ENCODE measurements at regions not wholly inside any gene's neighbourhood (a gene's known extent, or its start where the extent isn't known, plus 50 kb on each side); places are given as distances from the start of the nearest gene placed in this dataset.
"Not testable (repeated sequence)": the region's sequence is repeated elsewhere in the genome, so short reads cannot be mapped to it uniquely, and the experiment has no call there.

GRCh38 chr12:131283191-131283861 lies 329.6 kb downstream of the ADGRD1 start:
- ATAC-seq (no peak), DNase-seq (peak in 1 of 2 donors; percentile 32)
- 78 to 89% (median 79%) methylated on average over 7 to 11 of the region's 11 CpGs for WGBS, 3 donors
- H3K4me1 ChIP-seq, result no peaks in the 10 kb centered on the region
- no peak overlapping the region for H3K27ac ChIP-seq
- H3K36me3 ChIP-seq (ENCODE audit: insufficient read depth in 1 of 2, low read depth in 1 of 2), result no peaks in the 10 kb centered on the region
- no peak overlapping the region for H3K4me3 ChIP-seq
- peaks cover 0 to 3% (median 0%) of the 10 kb centered on the region in 3 donors for H3K27me3 ChIP-seq (ENCODE audit: insufficient read depth in 3 of 3, low read length in 2 of 3)
- TF ChIP-seq CTCF (IDR thresholded peaks at IDR 0.05), result no peak
- no peaks in the 10 kb centered on the region for H3K9me3 ChIP-seq
- intact Hi-C loops (cut with DNase I), result no loop called here

DNA sequence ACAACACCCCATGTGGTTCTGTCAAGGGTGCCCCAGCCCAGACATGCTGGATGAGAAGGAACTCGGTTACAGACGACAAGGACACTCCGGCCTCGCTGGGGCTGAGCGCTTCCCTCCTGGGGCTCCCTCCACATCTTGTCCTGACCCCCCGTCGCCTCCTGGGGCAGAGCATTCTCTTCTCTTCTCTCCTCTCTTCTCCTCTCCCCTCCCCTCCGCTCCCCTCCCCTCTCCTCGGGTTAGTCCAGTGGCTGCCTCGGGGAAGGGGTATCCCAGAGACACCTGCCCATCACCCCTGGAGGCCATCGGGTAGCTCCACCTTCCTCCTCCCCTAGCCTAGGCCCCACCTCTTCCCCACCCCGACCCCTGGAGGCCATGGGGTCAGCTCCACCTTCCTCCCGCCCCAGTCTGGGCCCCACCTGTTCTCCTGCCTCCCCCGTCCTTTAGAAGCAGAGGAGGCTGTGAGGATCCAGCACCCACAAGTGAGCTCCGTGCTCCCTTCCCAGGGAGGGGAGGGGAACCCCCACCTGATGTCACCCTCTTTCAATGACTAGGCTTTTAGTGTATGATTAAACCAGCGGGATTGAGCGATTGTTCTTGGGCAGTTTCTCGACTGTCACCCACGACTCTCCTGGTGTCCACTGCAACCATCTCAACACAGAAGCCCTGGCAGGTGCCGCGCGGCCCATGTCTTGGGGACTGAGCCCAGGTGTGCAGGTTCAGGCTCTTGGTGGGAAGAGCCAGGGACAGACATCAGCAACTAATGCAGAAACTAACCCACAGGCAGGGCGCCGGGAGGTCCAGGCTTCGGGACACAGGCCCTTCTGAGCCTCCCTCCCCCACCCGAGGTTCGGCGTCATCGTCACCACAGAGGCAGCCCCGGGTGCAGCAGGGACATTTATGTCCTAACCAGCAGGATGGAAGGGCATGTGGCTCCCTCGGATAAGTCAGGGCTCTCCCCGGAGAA lies 330.4 kb downstream of the ADGRD1 start:
- WGBS, 3 donors, result 70 to 74% (median 73%) methylated on average over 27 to 31 of the region's 32 CpGs
- ATAC-seq; intact Hi-C loops (cut with DNase I); H3K36me3 ChIP-seq (ENCODE audit: insufficient read depth in 1 of 2, low read depth in 1 of 2); H3K4me1 ChIP-seq; H3K27me3 ChIP-seq (ENCODE audit: insufficient read depth in 3 of 3, low read length in 2 of 3); H3K9me3 ChIP-seq; H3K4me3 ChIP-seq; H3K27ac ChIP-seq: not testable (repeated sequence)
- peak in 1 of 2 donors; percentile 28 for DNase-seq

- H3K36me3 ChIP-seq (ENCODE audit: insufficient read depth in 1 of 2, low read depth in 1 of 2); H3K9me3 ChIP-seq; H3K4me3 ChIP-seq; H3K27ac ChIP-seq; ATAC-seq; H3K27me3 ChIP-seq (ENCODE audit: insufficient read depth in 3 of 3, low read length in 2 of 3); H3K4me1 ChIP-seq; intact Hi-C loops (cut with DNase I): not testable (repeated sequence)
- DNase-seq, result peak in 1 of 2 donors; percentile 21
- 30 to 43% (median 37%) methylated on average over 5 to 8 of the region's 9 CpGs for WGBS, 3 donors
Measured at GRCh38 chr12:131284954-131285904, 331.5 kb downstream of the ADGRD1 start.

DNA sequence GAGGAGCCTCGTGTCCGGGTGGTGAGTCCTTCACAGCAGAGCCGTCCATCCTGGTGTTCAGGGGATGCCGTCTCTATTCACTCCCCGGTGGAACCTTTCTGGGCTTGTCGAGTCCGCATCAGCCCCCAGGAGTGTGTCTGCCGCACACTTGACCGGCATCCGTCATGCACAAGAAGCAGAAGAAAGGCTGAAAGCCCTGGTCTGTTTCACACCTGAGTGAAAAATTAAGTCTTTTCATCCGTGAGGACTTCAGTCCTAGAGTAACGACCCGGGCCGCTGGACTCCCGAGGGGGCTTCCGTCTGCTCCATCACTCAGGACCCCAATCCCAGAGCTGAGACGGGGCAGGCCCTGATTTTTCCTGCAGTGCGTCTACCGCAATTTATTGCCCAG lies 332.2 kb downstream of the ADGRD1 start:
- H3K27ac ChIP-seq; H3K9me3 ChIP-seq; intact Hi-C loops (cut with DNase I); H3K4me3 ChIP-seq; H3K4me1 ChIP-seq; H3K27me3 ChIP-seq (ENCODE audit: insufficient read depth in 3 of 3, low read length in 2 of 3); ATAC-seq; H3K36me3 ChIP-seq (ENCODE audit: insufficient read depth in 1 of 2, low read depth in 1 of 2): not testable (repeated sequence)
- WGBS, 3 donors, result 56 to 72% (median 59%) methylated on average over 8 to 16 of the region's 19 CpGs
- DNase-seq, result peak in 1 of 2 donors; percentile 34

DNA sequence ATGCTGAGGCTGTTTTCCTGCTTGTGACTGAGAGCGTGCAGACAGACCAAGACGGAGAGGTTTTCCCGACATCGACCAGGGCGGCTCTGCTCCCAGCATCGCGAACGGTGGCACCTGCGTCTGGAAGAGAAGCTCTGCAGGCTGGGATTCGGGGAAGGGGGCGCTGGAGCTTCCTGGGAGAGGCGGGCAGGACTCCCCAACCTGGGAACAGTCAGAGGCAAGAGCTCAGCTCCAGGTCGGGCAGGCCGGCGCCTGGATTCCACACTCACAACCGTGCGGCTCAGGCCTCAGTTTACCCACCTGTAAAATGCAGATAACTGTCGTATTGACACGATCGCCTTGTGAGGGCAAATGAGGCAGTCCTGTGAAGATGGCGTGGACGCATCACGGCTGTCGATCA lies 332.6 kb downstream of the ADGRD1 start:
- ATAC-seq; H3K4me1 ChIP-seq; H3K36me3 ChIP-seq (ENCODE audit: insufficient read depth in 1 of 2, low read depth in 1 of 2); H3K27ac ChIP-seq; H3K4me3 ChIP-seq; intact Hi-C loops (cut with DNase I); H3K27me3 ChIP-seq (ENCODE audit: insufficient read depth in 3 of 3, low read length in 2 of 3); H3K9me3 ChIP-seq: not testable (repeated sequence)
- WGBS, 3 donors, result 62 to 87% (median 79%) methylated on average over 3 to 12 of the region's 24 CpGs
- DNase-seq, result peak in 1 of 2 donors; percentile 16

Data from psoas muscle (tissue), 7 donors.